Mesenteric fat pad (tissue), 1 donor: ENCODE measurements at regions not wholly inside any gene's neighbourhood (a gene's known extent, or its start where the extent isn't known, plus 50 kb on each side); places are given as distances from the start of the nearest gene placed in this dataset.

Experiments used
- DNase-seq: peaks from one replicate; pipeline ENCODE4 v3.0.0-alpha.2; 2020; ENCODE audit warnings: low spot score
- donor health status: DM: yes; HTN: yes; CAD: no.

DNA sequence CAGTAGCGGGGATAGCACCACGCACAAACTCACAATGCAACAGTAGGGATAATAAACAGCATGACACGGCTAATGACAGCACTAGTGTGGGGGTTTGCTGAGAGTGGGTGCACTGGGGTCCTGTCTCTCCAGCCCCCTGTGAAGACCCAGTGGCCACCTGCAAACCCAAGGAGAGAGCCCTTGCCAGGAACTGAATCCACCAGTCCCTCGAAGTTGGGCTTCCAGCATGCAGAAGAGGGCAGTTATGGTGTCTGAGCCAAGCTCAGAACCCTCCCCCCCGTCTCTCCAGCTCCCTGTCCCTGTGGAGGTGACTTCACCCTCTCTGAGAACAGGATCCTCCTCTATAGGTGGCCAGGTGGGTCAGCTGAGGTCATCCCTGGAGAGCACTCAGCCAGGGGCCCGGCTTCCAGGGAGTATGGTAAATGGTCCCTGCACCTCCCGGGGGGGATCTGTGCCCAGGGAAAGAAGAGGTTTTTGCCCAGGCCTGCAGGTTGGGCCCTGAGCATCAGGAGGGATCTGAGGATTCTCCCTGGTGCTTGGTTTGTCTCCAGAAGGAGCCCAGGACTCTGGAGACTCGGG lies 86.3 kb upstream of the PRR5 start:
- no peak for DNase-seq

DNA sequence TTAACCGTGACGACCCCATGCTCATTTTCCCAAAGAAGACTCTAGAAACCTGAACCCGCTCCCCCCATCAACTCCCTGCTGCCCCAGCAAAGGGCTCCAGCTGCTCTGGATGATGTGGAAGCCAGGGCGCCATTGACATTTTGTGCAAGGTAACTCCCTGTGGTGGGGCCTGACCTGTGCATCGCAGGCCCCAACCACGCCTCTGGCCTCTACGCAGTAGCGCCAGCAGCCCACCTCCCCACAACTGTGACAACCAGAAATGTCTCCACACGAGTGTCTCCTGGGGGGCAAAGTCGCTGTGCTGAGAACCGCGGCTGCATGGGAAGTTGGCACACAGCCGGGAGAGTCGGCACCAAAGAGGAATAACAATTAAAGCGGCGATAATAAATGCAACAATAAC lies 86.9 kb upstream of the PRR5 start:
- no peak for DNase-seq

GRCh38 chr22:44613196-44613595 lies 88.8 kb upstream of the PRR5 start:
- DNase-seq = no peak

DNA sequence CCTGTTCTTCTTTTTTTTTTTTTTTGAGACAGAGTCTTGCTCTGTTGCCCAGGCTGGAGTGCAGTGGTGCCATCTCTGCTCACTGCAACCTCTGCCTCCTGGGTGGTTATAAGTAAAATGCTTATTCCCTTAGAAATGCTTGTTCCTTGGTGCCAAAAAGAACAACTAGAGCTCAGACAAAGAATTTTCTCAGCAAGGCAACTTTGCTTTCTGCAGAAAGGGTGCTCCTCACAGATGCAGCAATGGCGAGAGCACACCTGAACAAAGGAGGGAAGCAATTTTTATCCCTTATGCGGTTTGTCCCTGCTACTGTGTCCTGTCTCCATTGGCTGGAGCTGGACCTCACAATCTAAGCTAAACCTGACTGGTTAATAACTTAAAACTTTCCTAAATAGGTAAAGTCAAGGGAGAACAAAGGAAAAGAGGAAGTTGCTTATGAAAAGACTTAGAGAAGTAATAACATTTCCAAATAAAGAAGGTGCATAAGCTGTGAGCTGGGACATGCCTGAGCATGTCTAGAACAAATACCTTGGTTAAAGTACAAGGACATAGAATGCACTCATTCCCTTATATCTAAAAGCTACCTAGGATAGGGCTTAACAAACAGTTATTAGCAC lies 90.0 kb upstream of the PRR5 start:
- no peak for DNase-seq

GRCh38 chr22:44610071-44610470 lies 91.9 kb upstream of the PRR5 start:
- DNase-seq = no peak

GRCh38 chr22:44609400-44609988 lies 92.5 kb upstream of the PRR5 start:
- no peak for DNase-seq

DNA sequence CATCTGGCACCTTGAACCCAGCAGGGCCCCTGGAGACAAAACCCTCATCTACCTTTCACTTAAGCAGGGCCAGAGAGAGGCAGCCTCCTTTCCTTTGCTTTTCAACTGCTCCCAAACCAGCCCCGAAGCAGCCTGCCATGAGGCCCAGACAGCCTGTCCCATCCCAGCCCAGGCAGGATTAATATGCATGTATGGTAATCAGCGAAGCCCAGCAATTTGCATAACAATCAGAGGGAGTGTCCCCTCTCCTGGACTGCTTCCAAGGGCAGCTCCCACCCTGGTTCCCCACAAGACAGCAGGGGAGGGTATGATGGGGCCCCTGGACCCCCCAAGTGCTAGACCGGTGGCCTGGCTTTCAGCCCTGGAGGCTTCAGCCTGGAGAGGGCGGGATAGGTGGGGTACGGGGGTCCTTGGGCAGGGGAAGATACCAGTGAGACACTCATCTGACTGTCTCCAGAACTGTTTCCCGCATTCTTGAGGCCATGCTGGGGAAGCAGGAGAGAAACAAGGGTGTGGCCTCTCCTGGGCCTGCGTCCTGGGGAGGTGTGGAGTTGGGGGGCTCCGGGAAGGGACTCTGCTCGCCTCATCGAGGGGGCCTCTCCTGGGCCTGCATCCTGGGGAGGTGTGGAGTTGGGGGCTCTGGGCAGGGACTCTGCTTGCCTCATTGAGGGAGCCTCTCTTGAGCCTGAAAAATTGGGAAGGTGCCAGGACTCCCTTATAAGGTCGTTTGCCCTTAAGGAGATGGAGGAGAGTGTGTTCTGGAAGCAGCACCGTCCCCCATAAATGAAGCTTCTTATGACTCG lies 93.2 kb upstream of the PRR5 start:
- no peak for DNase-seq

DNA sequence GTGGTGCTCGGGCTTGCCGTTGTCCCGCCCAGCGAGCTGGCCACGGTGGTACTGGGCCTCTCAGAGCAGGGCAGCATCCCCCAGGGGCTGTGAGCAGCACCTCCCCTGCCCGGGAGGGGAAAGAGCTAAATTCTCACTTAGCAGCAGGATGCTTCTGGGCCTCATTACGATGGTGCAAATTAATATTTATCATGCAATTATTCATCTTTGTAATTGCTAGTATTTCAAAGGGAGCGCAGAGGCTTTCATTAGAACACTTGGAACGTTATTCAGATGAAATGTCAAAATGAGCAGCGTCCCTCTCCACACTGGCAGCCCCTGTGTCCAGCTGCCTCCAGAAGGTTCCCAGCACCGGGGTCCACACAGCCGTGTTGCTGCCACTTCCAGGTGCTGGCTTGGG lies 95.9 kb upstream of the PRR5 start:
- no peak for DNase-seq

DNA sequence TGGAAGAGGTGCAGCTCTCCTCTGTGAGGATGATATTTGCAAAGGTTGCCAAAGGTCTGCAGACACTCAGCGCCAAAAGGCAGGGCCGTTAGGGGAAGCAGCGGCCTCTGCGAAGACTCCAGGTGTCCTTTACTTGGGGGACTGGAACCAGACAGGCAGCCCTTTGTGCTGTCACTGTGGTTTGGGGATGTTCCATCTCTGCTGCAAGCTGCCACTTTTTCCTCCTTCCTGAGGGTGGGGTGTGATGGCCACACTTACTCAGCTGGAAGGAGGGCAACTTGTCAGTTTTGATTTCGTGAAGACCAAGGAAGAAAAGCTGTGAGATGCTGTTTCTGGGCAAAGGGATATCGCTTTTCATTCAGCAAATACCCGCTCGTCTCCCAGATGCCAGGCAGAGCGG lies 96.5 kb upstream of the PRR5 start:
- no peak for DNase-seq

DNA sequence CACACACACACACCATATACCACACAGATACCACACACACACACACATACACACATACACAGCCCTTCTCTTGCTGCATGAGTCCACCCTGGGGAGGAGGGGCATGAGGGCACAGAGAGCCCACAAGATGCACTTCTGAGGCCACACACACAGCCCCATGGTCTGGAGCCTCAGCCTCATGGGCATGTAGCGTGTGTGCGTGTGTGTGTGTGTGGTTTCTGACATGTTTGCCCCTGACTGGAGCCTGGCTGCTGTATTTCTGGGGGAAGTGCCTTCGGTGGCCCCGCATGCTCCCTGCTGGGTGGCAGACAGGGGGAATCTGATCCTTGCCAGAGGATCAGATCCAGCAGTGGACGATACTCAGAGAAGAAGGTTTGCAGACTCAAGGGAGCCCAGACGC lies 97.0 kb upstream of the PRR5 start:
- no peak for DNase-seq

GRCh38 chr22:44604455-44604854 lies 97.5 kb upstream of the PRR5 start:
- no peak for DNase-seq

DNA sequence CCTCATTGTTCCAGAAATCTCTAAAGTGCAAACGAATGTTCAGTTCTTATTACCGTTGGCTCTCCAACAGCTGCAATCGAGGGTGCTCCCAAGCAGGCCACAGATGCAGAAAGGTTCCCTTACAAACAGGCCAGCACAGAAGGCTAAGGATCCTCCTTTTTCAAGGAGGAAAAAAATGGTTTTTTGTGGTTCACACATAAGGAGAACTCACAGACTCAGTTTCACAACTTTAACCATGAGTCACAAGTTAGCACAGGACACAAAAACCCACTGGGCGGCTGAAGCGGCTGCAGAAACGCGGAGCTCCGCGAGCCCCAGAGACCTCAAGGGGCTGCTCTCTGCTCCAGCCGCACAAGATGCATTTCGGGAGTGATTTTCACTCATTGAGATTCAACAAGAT lies 98.2 kb upstream of the PRR5 start:
- DNase-seq = no peak

- no peak for DNase-seq
These were observed 100.3 kb upstream of the PRR5 start for GRCh38 chr22:44601725-44602124.

DNA sequence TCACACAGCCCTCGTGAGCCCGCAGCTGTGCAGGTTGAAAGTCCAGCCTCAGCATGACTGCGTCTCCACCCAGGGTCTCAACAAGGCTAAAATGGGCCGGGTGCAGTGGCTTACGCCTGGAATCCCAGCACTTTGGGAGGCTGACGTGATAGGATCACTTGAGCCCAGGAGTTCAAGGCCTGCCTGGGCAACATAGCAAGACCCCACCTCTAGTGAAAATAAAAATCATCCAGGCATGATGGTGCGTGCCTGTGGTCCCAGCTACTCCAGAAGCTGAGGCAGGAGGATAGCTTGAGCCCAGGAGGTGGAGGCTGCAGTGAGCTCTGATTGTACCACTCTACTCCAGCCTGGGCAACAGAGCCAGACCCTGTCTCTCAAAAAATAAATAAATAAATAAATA lies 100.8 kb upstream of the PRR5 start:
- DNase-seq = no peak

GRCh38 chr22:44600207-44600785 lies 101.7 kb upstream of the PRR5 start:
- DNase-seq = no peak

- no peak for DNase-seq
These were observed 101.6 kb upstream of the RTL6 start for GRCh38 chr22:44599500-44600140.

- no peak for DNase-seq
These were observed 101.1 kb upstream of the RTL6 start for GRCh38 chr22:44599084-44599483.

DNA sequence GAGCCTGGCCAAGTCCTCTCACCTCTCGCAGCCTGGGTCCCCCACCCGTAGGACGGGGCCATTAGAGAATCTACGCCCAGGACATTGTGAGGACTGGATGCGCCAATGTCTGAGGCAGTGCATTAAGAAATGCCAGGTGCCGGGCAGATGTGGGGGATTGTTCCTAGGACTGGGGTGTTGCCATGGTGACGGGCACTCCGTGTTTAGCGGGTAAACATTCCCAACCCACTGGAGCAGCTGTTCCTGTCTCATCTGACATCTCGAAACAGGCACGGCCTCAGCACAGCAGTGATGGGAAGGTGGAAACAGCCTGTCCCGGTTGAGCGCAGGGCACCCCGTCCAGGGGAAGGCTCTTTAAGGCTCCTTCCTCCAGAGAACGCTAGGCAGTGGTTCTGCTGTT lies 99.6 kb upstream of the RTL6 start:
- DNase-seq = no peak

DNA sequence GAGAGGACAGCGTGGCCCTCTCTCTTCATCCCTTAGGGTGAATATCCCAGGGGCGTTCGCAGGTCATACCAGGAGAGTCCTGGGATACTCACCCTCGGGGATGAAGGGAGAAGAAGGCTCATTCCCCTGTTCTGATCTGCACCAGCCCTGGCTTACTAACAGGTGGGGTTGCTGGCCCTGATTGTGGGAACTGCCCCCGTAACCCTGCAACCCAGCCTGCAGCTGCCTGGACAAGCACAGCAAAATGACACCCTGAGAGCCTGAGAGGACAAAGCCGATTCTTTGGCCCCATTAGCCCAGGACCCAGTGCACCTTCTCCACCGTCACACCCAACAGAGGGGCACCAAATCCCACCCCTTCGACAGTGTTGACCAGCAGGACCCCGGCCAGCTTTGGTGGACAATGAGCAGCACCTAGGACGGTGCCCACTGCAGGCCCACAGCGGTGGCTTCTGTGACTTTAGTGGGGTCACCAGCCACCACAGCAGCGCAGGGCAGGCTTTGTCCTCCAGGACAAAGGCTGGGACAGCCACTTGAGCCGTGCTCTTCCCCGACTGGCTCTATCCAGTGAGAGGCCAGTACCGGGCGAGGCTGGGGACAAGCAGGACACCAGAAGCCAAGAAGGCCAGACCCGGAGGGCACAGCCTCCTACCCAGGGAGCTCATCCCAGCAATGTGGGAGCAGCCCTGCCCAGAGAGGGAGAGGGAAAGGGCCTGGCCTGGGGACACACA lies 98.5 kb upstream of the RTL6 start:
- no peak for DNase-seq

DNA sequence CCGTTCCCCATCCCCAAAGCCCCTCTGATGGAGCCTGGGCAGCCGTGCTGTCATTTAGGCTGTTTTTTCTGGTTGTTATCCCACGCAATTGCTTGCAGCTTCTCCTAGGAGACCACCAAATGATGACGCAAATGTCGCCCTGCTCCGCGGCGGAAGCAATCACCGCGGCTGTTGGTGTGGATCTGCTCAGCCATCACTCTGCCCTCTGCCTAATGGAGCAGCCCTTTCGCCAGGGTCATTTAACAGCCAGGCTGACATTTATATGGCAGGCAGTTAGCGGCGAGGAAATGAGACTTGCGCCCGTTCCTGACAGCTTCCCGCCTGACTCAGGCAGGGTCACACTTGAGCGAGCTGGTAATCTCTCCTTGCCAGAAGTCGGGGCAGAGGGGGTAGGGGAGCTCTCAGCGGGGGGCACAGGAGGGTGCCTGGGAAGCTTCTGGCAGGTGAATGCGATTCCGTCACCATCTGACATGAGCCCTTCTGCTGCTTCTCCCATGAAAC lies 97.9 kb upstream of the RTL6 start:
- DNase-seq = no peak

DNA sequence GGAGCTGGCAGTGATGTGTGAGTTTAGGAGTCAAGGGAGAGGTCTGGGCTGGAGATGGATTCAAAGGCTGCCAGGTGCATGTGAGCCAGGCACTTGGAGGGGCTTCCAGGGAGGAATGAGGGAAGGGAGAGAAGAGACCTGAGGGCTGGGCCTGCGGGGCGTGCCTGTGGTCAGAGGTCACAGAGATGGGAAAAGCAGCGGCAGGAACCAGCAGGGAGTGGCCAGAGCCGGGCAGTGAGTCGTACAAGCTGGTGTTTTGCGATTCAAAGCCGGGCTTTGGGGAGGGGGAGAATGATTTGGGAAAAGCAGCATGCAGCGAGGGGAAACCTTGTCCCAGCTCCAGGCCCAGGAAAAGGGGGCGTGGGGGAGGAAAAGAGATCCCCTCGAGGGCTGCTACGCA lies 96.9 kb upstream of the RTL6 start:
- DNase-seq = no peak
